ENCODE measurements at regions not wholly inside any gene's neighbourhood (a gene's known extent, or its start where the extent isn't known, plus 50 kb on each side); places are given as distances from the start of the nearest gene placed in this dataset.

GRCh38 chr5:34410411-34411139 is 245.6 kb upstream of the RAI14 start:
- TF ChIP-seq ZNF274 (IDR thresholded peaks at IDR 0.05; ENCODE audit: low read depth, low read length) (no peak), YY1 (IDR thresholded peaks at IDR 0.05; ENCODE audit: insufficient read depth, insufficient read length) (no peak), SUZ12 (IDR thresholded peaks at IDR 0.05; ENCODE audit: extremely low read depth, insufficient read depth, insufficient read length) (no peak)

Data from NT2/D1 (cell line).